NCI-H1694 (cell line): ENCODE measurements at regions not wholly inside any gene's neighbourhood (a gene's known extent, or its start where the extent isn't known, plus 50 kb on each side); places are given as distances from the start of the nearest gene placed in this dataset.

ENCODE experiments used
- DNase-seq: peaks from one replicate; lab custom pipeline; 2025; lab: John Stamatoyannopoulos, UW

- DNase-seq, result peak; percentile 85
Measured at GRCh38 chr6:138577151-138577915, 78.0 kb upstream of the NHSL1 start.

DNA sequence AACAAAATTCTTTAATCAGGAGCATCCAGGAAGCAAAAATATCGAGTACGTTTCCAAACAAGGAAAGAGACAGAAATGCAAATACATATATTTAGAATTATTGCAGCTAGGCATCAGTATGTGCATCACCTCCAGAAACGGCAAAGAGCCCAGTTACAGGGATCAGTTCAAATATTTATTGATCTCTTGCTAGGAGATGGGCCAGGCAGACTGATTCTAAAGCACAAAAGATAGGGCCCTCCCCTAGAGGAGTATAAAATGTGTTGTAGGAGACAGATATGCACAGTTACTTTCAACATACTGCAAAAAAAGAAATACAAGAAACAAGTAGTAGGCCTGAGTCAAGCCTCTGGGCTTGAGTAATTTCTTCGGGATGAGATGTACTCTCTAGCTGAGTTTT lies 80.7 kb upstream of the NHSL1 start:
- DNase-seq, result no peak

DNA sequence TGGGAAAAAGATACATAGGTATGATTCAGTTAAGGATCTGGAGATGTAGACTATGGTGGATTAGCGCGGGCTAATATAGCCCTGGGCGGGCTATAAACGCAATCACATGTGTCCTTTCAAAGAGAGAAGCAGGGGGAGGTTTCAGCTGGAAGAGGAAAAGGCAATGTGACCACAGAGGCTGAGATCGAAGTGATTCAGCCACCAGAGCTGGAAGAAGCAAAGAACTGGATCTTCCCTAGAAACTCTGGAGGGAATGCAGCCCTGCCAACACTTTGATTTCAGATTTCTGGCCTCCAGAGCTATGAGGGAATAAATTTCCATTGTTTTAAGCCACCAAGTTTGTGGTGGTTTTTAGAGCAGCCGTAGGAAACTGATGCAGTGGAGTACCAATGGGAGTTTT lies 81.5 kb upstream of the NHSL1 start:
- no peak for DNase-seq

DNA sequence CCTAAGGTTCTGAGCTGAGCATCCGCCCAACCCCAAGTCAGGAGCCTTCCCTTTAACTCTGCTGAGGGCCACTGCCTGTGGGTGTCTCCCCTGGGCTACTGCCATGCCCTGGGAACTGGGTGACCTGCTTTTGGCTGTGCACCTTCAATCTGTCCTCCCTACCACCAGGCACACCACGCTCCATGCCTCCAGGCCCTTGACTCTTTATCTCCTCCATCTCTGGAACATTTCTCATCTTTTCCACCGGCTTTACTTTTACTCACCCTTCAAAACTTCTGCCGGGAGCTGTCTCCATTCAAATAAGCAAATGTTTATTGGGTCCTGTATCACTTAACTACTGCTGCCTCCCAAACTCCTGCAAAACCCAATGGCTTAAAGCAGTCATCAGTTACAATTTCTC lies 83.3 kb upstream of the NHSL1 start:
- DNase-seq, result no peak

GRCh38 chr6:138586638-138587037 lies 87.3 kb upstream of the NHSL1 start:
- no peak for DNase-seq

DNA sequence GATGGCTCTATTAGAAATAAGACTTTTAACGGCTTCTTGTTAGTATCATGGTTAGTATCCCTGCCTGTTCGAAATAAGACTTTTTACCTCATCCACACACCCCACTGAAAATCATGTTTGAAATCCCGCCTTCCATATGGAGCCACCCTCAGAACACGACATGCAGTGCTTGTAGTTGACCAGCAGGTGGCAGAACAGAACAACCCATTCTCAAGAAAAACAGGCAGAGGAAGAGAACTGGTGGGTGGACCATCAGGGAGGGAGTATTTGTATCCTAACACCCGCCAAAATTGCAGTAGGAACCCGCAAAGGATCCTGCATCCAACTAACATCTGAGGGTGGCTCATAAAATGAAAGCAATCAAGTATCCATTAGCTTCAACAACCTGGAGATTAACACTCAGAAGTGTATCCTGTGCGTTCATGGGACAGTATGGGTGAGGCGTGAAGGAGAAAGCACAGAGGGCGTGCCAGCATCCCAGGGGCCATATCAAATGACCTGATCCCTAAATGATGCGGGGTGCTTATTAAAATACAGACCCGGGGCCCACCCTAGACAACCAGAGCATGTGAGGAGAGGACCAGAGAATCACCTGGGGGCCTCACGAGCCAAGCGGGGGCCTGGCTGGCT lies 89.6 kb upstream of the NHSL1 start:
- DNase-seq, result peak; percentile 80

- peak; percentile 67 for DNase-seq
Measured at GRCh38 chr6:138590796-138591709, 91.8 kb upstream of the NHSL1 start.

DNA sequence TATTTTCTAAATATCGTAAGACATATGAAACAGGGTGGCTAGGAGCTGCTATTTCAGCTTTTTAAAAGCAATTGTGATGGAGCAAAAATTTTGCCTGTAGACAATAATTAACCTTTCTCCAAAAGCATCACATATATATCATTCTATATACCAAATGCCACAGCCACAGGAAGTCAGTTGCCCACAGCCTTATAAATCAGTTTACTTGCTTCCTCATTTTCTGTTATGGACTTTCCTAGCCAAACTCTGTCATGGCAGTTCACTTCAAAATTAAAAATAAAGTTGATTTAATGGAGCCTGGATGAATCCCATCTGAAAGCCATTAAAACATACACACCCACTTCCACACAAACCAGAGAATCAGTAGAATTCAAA lies 93.4 kb upstream of the NHSL1 start:
- DNase-seq, result no peak

- DNase-seq, result no peak
Measured at GRCh38 chr6:138593124-138593877, 94.0 kb upstream of the NHSL1 start.

GRCh38 chr6:138593909-138594757 lies 94.8 kb upstream of the NHSL1 start:
- DNase-seq, result no peak

DNA sequence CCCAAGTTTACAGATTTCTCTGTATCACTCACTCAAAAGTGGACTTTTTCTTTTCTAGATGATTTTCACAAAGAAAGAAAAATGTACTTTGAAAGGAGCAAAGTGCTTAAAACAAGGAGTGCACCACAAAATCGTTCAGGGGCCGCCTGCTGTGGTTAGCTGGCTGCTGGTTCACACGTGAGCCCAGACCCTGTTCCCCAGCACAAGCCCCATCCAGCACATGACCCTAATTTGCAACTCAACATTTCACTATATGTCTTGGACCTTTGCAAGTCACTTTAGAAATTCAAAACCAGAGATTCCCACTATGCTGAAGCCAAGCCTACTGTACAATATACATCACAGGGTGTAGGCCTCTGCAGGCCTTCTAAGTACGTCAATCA lies 95.5 kb upstream of the NHSL1 start:
- no peak for DNase-seq

GRCh38 chr6:138596126-138596525 lies 96.8 kb upstream of the NHSL1 start:
- DNase-seq, result no peak

DNA sequence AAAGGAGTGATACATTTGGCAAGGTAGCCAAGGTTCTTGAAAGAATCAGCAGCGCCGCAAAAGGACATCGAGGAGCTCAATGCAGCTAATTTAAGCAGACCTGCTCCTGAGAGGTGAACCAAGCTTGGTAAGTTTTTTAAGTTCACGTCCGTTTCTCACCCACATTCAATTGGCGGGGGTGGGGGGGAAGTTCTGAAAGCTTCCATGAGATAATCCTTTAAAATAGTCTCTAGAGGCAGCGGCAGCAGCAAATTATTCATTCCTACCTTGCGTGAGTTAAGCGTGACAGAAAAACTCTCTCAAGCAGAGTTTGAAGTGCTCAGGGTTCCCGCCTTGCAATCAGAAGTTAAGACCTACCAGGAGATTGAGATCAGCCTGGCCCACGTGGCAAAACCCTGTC lies 97.3 kb upstream of the NHSL1 start:
- DNase-seq, result no peak

- no peak for DNase-seq
Measured at GRCh38 chr6:138597336-138597735, 98.0 kb upstream of the NHSL1 start.

- DNase-seq, result no peak
Measured at GRCh38 chr6:138598562-138599173, 99.4 kb upstream of the NHSL1 start.

GRCh38 chr6:138600261-138600660 lies 101.0 kb upstream of the NHSL1 start:
- DNase-seq, result no peak

DNA sequence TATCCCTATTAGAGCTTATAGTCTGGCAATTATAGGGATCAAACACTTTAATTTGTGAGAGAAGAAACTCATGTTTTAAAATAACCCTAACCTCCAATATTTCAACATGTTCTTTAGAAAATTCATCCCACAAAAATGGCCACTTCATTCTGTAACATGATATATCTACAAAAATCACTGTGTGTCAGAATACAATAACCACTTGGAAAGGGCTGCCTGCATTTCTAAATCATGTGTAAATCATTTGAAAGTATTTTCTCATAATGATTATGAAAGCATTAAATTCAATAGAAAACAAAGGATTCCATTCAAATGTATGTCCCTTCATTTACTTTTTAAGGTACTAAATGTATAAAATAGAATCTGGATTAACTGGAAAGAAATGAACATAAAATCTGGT lies 101.4 kb upstream of the NHSL1 start:
- no peak for DNase-seq

DNA sequence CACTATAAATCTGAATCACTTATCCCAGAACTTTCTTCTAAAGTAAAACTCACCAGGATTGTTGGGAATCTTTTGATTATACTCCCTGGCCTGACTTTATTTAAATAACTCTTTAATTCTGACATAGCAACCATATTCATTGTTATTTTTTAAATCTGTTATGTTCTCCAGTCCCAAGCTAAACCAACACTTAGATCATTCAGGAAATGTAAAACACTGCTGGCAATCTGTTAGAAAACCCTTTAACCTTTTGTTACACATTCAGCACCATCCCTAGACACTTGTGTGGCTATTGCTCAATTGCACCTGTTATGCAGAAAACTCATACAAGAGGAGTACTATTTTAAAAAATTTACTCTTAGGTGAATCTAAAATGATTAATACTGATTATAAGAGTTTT lies 101.8 kb upstream of the NHSL1 start:
- DNase-seq, result no peak

DNA sequence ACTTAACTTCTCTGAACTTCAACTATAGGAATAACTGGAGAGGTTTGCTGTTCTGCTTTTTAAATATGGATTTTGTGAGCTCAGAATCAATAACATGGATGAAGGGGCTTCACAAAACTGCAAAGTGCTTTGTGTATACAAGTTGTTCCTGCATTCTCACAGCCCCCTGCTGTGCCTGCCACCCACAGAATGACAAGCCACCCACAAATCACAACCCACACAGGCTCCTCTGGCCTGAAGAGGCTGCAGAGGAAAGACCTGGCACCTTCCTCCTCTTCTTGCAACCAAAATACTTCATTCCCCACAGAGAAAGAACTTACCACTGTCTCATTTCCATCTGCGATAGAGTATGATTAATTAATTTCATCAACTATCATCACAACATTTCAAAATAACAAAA lies 106.7 kb upstream of the NHSL1 start:
- no peak for DNase-seq

DNA sequence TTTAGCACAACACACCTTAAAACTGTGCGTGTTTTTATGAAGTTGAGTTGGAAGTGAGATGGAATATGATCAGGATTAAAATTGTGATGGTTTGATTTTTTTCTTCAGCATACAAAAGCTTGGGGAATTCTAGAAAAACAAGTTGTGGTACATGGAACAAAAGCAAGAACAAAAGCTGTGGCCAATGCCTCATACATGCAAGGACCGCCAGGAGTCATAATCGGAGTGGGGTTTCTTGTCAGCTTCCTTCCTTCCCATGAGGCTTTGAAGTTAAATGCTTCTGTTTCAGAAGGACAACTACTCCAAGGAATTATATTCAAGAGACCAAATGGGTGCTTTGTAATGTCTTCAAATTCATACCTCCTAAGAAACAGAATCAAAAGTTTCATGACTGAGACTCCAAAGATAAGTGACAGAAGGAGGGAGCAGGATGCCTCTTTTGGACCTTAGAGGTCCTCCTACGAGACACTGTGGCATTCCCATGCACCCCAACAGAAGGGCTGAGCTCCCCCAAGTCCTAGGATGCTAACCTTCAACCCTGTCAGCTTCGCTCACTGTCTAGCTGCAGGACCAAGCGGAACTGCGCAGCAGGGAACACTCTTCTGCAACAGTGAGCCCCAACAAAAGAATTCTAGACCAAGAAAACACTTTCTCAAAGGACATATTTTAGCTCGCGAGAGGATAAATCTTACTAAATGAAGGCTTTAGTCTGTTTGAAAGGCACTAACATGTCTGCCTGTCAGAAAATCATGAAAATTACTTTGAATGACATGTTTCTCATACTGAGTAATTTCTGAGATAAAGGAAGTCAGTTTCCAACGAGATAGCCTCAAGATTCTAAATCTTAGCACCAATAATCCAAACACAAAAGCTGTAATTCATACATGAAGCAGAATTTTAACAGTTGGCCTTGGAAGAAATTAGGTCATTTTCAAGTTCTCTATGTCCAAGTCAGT lies 108.5 kb upstream of the NHSL1 start:
- DNase-seq, result no peak
